Tongue (tissue), 1 donor: ENCODE measurements at regions not wholly inside any gene's neighbourhood (a gene's known extent, or its start where the extent isn't known, plus 50 kb on each side); places are given as distances from the start of the nearest gene placed in this dataset.
"Not testable (repeated sequence)": the region's sequence is repeated elsewhere in the genome, so short reads cannot be mapped to it uniquely, and the experiment has no call there.

Source experiments
- DNase-seq: peaks from one replicate; pipeline ENCODE4 v3.0.0-alpha.2; 2015

- DNase-seq, result no peak
Observed at GRCh38 chr9:104326912-104327311, 177.2 kb upstream of the OR13F1 start.

GRCh38 chr9:104329245-104329644 is 174.8 kb upstream of the OR13F1 start:
- DNase-seq, result no peak

GRCh38 chr9:104330841-104331240 is 173.2 kb upstream of the OR13F1 start:
- no peak for DNase-seq

- no peak for DNase-seq
Observed at GRCh38 chr9:104334549-104334948, 169.5 kb upstream of the OR13F1 start.

GRCh38 chr9:104339692-104340091 is 164.4 kb upstream of the OR13F1 start:
- DNase-seq, result no peak

GRCh38 chr9:104342552-104342951 is 161.5 kb upstream of the OR13F1 start:
- DNase-seq, result no peak

GRCh38 chr9:104345061-104345460 is 159.0 kb upstream of the OR13F1 start:
- no peak for DNase-seq

- no peak for DNase-seq
Observed at GRCh38 chr9:104350541-104350940, 153.5 kb upstream of the OR13F1 start.

GRCh38 chr9:104351726-104352125 is 152.3 kb upstream of the OR13F1 start:
- no peak for DNase-seq

- no peak for DNase-seq
Observed at GRCh38 chr9:104361207-104361606, 142.9 kb upstream of the OR13F1 start.

GRCh38 chr9:104362912-104363472 is 141.1 kb upstream of the OR13F1 start:
- DNase-seq, result no peak

GRCh38 chr9:104367507-104367906 is 136.6 kb upstream of the OR13F1 start:
- DNase-seq, result no peak

GRCh38 chr9:104368318-104368717 is 135.7 kb upstream of the OR13F1 start:
- DNase-seq, result not testable (repeated sequence)

GRCh38 chr9:104374711-104375110 is 129.4 kb upstream of the OR13F1 start:
- DNase-seq, result no peak

- DNase-seq, result no peak
Observed at GRCh38 chr9:104386013-104386412, 118.0 kb upstream of the OR13F1 start.

- DNase-seq, result peak; percentile 60
Observed at GRCh38 chr9:104386425-104387069, 117.5 kb upstream of the OR13F1 start.

GRCh38 chr9:104388071-104388470 is 116.0 kb upstream of the OR13F1 start:
- no peak for DNase-seq

- no peak for DNase-seq
Observed at GRCh38 chr9:104389341-104389740, 114.7 kb upstream of the OR13F1 start.

- DNase-seq, result not testable (repeated sequence)
Observed at GRCh38 chr9:104394901-104395300, 109.2 kb upstream of the OR13F1 start.

GRCh38 chr9:104412238-104412637 is 91.8 kb upstream of the OR13F1 start:
- DNase-seq, result no peak

- no peak for DNase-seq
Observed at GRCh38 chr9:104416470-104416869, 87.6 kb upstream of the OR13F1 start.

GRCh38 chr9:104417296-104417695 is 86.8 kb upstream of the OR13F1 start:
- no peak for DNase-seq

- DNase-seq, result no peak
Observed at GRCh38 chr9:104429031-104429546, 75.0 kb upstream of the OR13F1 start.

- peak; percentile 4 for DNase-seq
Observed at GRCh38 chr9:104435059-104435458, 69.0 kb upstream of the OR13F1 start.
